OCI-LY1 (cell line): ENCODE measurements at regions not wholly inside any gene's neighbourhood (a gene's known extent, or its start where the extent isn't known, plus 50 kb on each side); places are given as distances from the start of the nearest gene placed in this dataset.
"Not testable (repeated sequence)": the region's sequence is repeated elsewhere in the genome, so short reads cannot be mapped to it uniquely, and the experiment has no call there.

Source experiments
- EZH2 ChIP-seq: fragments of 200-600 bp; sonication (generic), shearing (Covaris generic); IDR thresholded peaks from 2 replicates; pipeline ENCODE4 v1.8.0; 2017; ENCODE audit warnings: borderline replicate concordance, mixed run types, mild to moderate bottlenecking, antibody characterized with exemption, low read length, moderate library complexity, mixed read lengths
- TF ChIP-seq, protein P1 (sequence below): fragments of 200-600 bp; sonication (generic), shearing (Covaris generic); IDR thresholded peaks from 2 replicates; pipeline ENCODE4 v1.5.1; 2017; ENCODE audit warnings: mild to moderate bottlenecking, antibody characterized with exemption, low read length, moderate library complexity, mixed read lengths

DNA sequence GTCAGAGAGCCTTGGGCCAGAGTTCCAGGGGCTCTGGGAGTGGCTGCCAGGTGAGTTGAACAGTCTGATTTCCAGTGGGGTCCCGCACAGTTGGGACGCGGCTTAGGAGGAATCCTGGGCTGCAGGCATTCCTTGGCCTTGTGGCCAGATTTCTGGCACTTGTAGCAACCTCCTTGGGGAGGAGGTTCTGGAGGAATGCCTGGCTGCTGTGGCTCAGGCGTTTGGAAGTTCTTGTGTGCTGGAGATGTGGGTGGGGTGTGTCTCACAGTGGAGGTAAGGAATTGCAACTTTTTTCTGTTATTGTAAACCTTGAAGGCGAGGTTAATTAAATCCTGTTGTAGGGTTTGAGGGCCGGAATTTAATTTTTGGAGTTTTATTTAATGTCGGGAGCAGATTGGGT, 780.2 kb downstream of the ZNF385D start:
- TF ChIP-seq, protein P1, sequence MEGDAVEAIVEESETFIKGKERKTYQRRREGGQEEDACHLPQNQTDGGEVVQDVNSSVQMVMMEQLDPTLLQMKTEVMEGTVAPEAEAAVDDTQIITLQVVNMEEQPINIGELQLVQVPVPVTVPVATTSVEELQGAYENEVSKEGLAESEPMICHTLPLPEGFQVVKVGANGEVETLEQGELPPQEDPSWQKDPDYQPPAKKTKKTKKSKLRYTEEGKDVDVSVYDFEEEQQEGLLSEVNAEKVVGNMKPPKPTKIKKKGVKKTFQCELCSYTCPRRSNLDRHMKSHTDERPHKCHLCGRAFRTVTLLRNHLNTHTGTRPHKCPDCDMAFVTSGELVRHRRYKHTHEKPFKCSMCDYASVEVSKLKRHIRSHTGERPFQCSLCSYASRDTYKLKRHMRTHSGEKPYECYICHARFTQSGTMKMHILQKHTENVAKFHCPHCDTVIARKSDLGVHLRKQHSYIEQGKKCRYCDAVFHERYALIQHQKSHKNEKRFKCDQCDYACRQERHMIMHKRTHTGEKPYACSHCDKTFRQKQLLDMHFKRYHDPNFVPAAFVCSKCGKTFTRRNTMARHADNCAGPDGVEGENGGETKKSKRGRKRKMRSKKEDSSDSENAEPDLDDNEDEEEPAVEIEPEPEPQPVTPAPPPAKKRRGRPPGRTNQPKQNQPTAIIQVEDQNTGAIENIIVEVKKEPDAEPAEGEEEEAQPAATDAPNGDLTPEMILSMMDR = not testable (repeated sequence)
- not testable (repeated sequence) for TF ChIP-seq EZH2
